HCT116 (cell line): ENCODE measurements at regions not wholly inside any gene's neighbourhood (a gene's known extent, or its start where the extent isn't known, plus 50 kb on each side); places are given as distances from the start of the nearest gene placed in this dataset.

Experiments
- ATAC-seq: fragments of 200-7000 bp; cut with Tn5 transposase; 2 replicates; pipeline ENCODE4 v1.9.1; 2020; ENCODE audit warnings: mild to moderate bottlenecking, moderate library complexity
- BruUV-seq: library from RNA; stranded (reverse); fragments of 400-500 nt; replicated peaks from 2 replicates; lab custom pipeline; 2021; lab: Mats Ljungman, UMichigan
- CTCF ChIA-PET: fragments of 300-600 bp; sonication (Branson Sonifier 250); formaldehyde crosslinking; loops from one replicate; lab custom pipeline; 2021; ENCODE audit warnings: antibody characterized with exemption; lab: Charles Lee
- POLR2A ChIA-PET: fragments of 300-600, 350-600 bp; sonication (Branson Sonifier 250); formaldehyde crosslinking; loops from one replicate; lab custom pipeline; 2021; ENCODE audit warnings: antibody characterized with exemption; lab: Charles Lee
- RAD21 ChIA-PET, 2 experiments: fragments of 300-600 bp; sonication (Branson Sonifier 250); formaldehyde crosslinking; loops; one replicate each; lab custom pipeline; 2023; ENCODE audit warnings: low total read pairs in 2 of 2; ENCODE audit not compliant: uncharacterized antibody in 2 of 2, unreplicated experiment in 2 of 2, low non-redundant PET in 1 of 2; lab: Charles Lee
- DNase-seq: peaks from one replicate; pipeline ENCODE4 v3.0.0-alpha.2; 2010; ENCODE audit warnings: low read depth, low spot score
- H2AFZ ChIP-seq: fragments of 200-600 bp; shearing (Covaris generic), sonication (generic); 2 replicates; pipeline ENCODE4 v1.6.1; 2017; ENCODE audit warnings: low read depth, mixed run types, mixed read lengths, antibody characterized with exemption, low read length; ENCODE audit not compliant: poor library complexity, severe bottlenecking
- H3K27ac ChIP-seq: 2 replicates; pipeline ENCODE4 v1.5.1; 2012; ENCODE audit warnings: low read depth, low read length
- H3K27me3 ChIP-seq: fragments of 200-600 bp; sonication (generic); 2 replicates; pipeline ENCODE4 v1.6.1; 2016; ENCODE audit warnings: mixed run types, low read length, mixed read lengths; ENCODE audit not compliant: insufficient read depth
- H3K36me3 ChIP-seq, 2 experiments: fragments of 200-500 bp in 1 of 2; fragments of 200-600 bp in 1 of 2; sonication (Bioruptor generic) in 1 of 2; sonication (generic) in 1 of 2; 2 replicates each; pipeline versions ENCODE4 v1.5.1 to v1.6.1; 2014 to 2016; ENCODE audit warnings: low read length in 2 of 2, inconsistent platforms in 1 of 2, mixed read lengths in 1 of 2, mixed run types in 1 of 2; ENCODE audit not compliant: insufficient read depth in 2 of 2, control insufficient read depth in 1 of 2
- H3K4me1 ChIP-seq, 2 experiments: fragments of 200-600 bp in 1 of 2; sonication (generic) in 1 of 2; 2 replicates each; pipeline versions ENCODE4 v1.5.1 to v1.6.1; 2012 to 2017; ENCODE audit warnings: low read length in 2 of 2, inconsistent platforms in 1 of 2, mild to moderate bottlenecking in 1 of 2, mixed read lengths in 1 of 2, mixed run types in 1 of 2, moderate library complexity in 1 of 2; ENCODE audit not compliant: insufficient read depth in 2 of 2, control insufficient read depth in 1 of 2
- H3K4me2 ChIP-seq: fragments of 200-600 bp; sonication (generic); 2 replicates; pipeline ENCODE4 v1.6.1; 2017; ENCODE audit warnings: mixed run types, low read length, mixed read lengths
- H3K4me3 ChIP-seq, 2 experiments: fragments of 200-600 bp in 1 of 2; sonication (generic) in 1 of 2; replicated peaks in 1 of 2; 2 replicates each; pipeline ENCODE4 v1.5.1; 2011 to 2016; ENCODE audit warnings: low read length in 2 of 2, control low read depth in 1 of 2, low read depth in 1 of 2, mild to moderate bottlenecking in 1 of 2, mixed read lengths in 1 of 2, mixed run types in 1 of 2
- H3K79me2 ChIP-seq: fragments of 200-600 bp; sonication (generic); 2 replicates; pipeline ENCODE4 v1.6.1; 2017; ENCODE audit warnings: mild to moderate bottlenecking, mixed run types, low read length, moderate library complexity, mixed read lengths; ENCODE audit not compliant: insufficient read depth
- H3K9ac ChIP-seq: fragments of 200-600 bp; sonication (generic); 2 replicates; pipeline ENCODE4 v1.6.1; 2016; ENCODE audit warnings: low read length, mixed read lengths
- H3K9me2 ChIP-seq: fragments of 200-600 bp; sonication (generic), shearing (Covaris generic); 2 replicates; pipeline ENCODE4 v1.6.1; 2017; ENCODE audit warnings: mixed run types, mild to moderate bottlenecking, moderate library complexity; ENCODE audit not compliant: insufficient read depth
- H3K9me3 ChIP-seq, 2 experiments: fragments of 200-500 bp in 1 of 2; fragments of 200-600 bp in 1 of 2; sonication (Bioruptor generic) in 1 of 2; sonication (generic) in 1 of 2; 2 replicates each; pipeline ENCODE4 v1.6.1; 2014 to 2017; ENCODE audit warnings: low read length in 2 of 2, mixed read lengths in 2 of 2, inconsistent platforms in 1 of 2, low read depth in 1 of 2, mild to moderate bottlenecking in 1 of 2, mixed run types in 1 of 2, moderate library complexity in 1 of 2; ENCODE audit not compliant: control insufficient read depth in 1 of 2, insufficient read depth in 1 of 2
- H4K20me1 ChIP-seq: fragments of 200-600 bp; sonication (generic), shearing (Covaris generic); 2 replicates; pipeline ENCODE4 v1.6.1; 2017; ENCODE audit warnings: mixed run types, mild to moderate bottlenecking, moderate library complexity; ENCODE audit not compliant: insufficient read depth
- ATF3 ChIP-seq: IDR thresholded peaks from 2 replicates; pipeline ENCODE4 v1.6.1; 2012
- CBX3 ChIP-seq: IDR thresholded peaks from 2 replicates; pipeline ENCODE4 v1.6.1; 2012; ENCODE audit warnings: low read depth
- CEBPB ChIP-seq: IDR thresholded peaks from 2 replicates; pipeline ENCODE4 v1.6.1; 2012; ENCODE audit warnings: low read depth
- CTCF ChIP-seq, 3 experiments: fragments of 200-600 bp in 1 of 3; sonication (generic) in 1 of 3; IDR thresholded peaks in 2 of 3; conservative IDR thresholded peaks in 1 of 3; 2 replicates each; pipeline ENCODE4 v1.5.1; 2012 to 2017; ENCODE audit warnings: low read depth in 2 of 3, low read length in 2 of 3, antibody characterized with exemption in 1 of 3, borderline replicate concordance in 1 of 3, control low read depth in 1 of 3, mild to moderate bottlenecking in 1 of 3, mixed read lengths in 1 of 3, mixed run types in 1 of 3, moderate library complexity in 1 of 3; ENCODE audit not compliant: insufficient read depth in 1 of 3
- ELF1 ChIP-seq: IDR thresholded peaks from 2 replicates; pipeline ENCODE4 v1.6.1; 2012; ENCODE audit warnings: low read depth, borderline replicate concordance
- EZH2phosphoT487 ChIP-seq: fragments of 200-600 bp; IDR thresholded peaks from 2 replicates; pipeline ENCODE4 v1.6.1; 2018; ENCODE audit warnings: antibody characterized with exemption, borderline replicate concordance
- FOSL1 ChIP-seq: IDR thresholded peaks from 2 replicates; pipeline ENCODE4 v1.6.1; 2012; ENCODE audit warnings: low read depth
- JUND ChIP-seq: IDR thresholded peaks from 2 replicates; pipeline ENCODE4 v1.6.1; 2012
- MAX ChIP-seq: IDR thresholded peaks from 2 replicates; pipeline ENCODE4 v1.6.1; 2012
- REST ChIP-seq: IDR thresholded peaks from 2 replicates; pipeline ENCODE4 v1.6.1; 2012; ENCODE audit warnings: low read depth
- SIN3A ChIP-seq: IDR thresholded peaks from 2 replicates; pipeline ENCODE4 v1.6.1; 2012; ENCODE audit warnings: low read depth
- SP1 ChIP-seq: IDR thresholded peaks from 2 replicates; pipeline ENCODE4 v1.6.1; 2012; ENCODE audit warnings: low read depth
- SRF ChIP-seq: IDR thresholded peaks from 2 replicates; pipeline ENCODE4 v1.6.1; 2012; ENCODE audit warnings: low read depth
- TCF7L2 ChIP-seq: IDR thresholded peaks from 2 replicates; pipeline ENCODE4 v1.7.0; 2011; ENCODE audit warnings: borderline replicate concordance, inconsistent platforms; ENCODE audit not compliant: insufficient read depth, insufficient read length; ENCODE audit errors: extremely low read depth
- YY1 ChIP-seq: IDR thresholded peaks from 2 replicates; pipeline ENCODE4 v1.6.1; 2011; ENCODE audit warnings: low read length, low read depth, moderate library complexity, mild to moderate bottlenecking; ENCODE audit not compliant: insufficient replicate concordance; ENCODE audit errors: extremely low read depth
- ZNF274 ChIP-seq: fragments of 200-500 bp; sonication (Bioruptor generic); IDR thresholded peaks from 2 replicates; pipeline ENCODE4 v1.6.1; 2014; ENCODE audit warnings: mild to moderate bottlenecking, low read depth, low read length, inconsistent platforms
- intact Hi-C: fragments of 100-400 bp; cut with micrococcal nuclease; formaldehyde crosslinking; loops from 2 replicates; pipeline ENCODE4 v1.10.0; 2022

- ChIA-PET RAD21 (no interaction called here), CTCF (no interaction called here), POLR2A (no interaction called here)
- ATAC-seq = no peak
- Histone ChIP-seq H3K9me3 (no peaks in the 10 kb centered on the region), H3K9ac (no peak overlapping the region), H3K4me3 (no peak overlapping the region), H3K4me2 (no peak overlapping the region), H3K27me3 (peaks cover 28% of the 10 kb centered on the region), H3K79me2 (no peaks in the 10 kb centered on the region), H3K27ac (no peak overlapping the region), H3K36me3 (no peaks in the 10 kb centered on the region), H3K9me2 (no peaks in the 10 kb centered on the region), H4K20me1 (no peaks in the 10 kb centered on the region), H3K4me1 (no peaks in the 10 kb centered on the region), H2AFZ (no peak overlapping the region)
- intact Hi-C loops = no loop called here
- no TSS peak for BruUV-seq
- TF ChIP-seq REST (no peak), YY1 (no peak), FOSL1 (no peak), SIN3A (no peak), MAX (no peak), JUND (no peak), EZH2phosphoT487 (no peak)
- no peak for DNase-seq
These were observed 555.9 kb downstream of the BCL11B start for GRCh38 chr14:98716133-98716532.

- Histone ChIP-seq H3K4me1 (no peaks in the 10 kb centered on the region), H3K36me3 (no peaks in the 10 kb centered on the region), H3K9me2 (no peaks in the 10 kb centered on the region), H3K9ac (no peak overlapping the region), H4K20me1 (no peaks in the 10 kb centered on the region), H3K79me2 (no peaks in the 10 kb centered on the region), H3K9me3 (no peaks in the 10 kb centered on the region), H3K27me3 (peaks cover 21% of the 10 kb centered on the region), H2AFZ (no peak overlapping the region), H3K4me3 (no peak overlapping the region), H3K4me2 (no peak overlapping the region), H3K27ac (no peak overlapping the region)
- intact Hi-C loops = no loop called here
- ChIA-PET CTCF (no interaction called here), RAD21 (no interaction called here), POLR2A (no interaction called here)
- no TSS peak for BruUV-seq
- ATAC-seq = no peak
- no peak for DNase-seq
- TF ChIP-seq ZNF274 (no peak), EZH2phosphoT487 (no peak), CBX3 (no peak), TCF7L2 (no peak), MAX (no peak), SP1 (no peak), CTCF (IDR thresholded peaks at IDR 0.05 in 2 of 3, conservative IDR thresholded peaks at IDR 0.05 in 1 of 3; ENCODE audit: borderline replicate concordance in 1 of 3, insufficient read depth in 1 of 3, low read depth in 2 of 3, low read length in 2 of 3) (no peak), ATF3 (no peak), CEBPB (no peak), SRF (no peak), ELF1 (no peak), SIN3A (no peak), FOSL1 (no peak)
These were observed 550.9 kb downstream of the BCL11B start for GRCh38 chr14:98721061-98721460.
